H1 (cell line): ENCODE measurements at regions not wholly inside any gene's neighbourhood (a gene's known extent, or its start where the extent isn't known, plus 50 kb on each side); places are given as distances from the start of the nearest gene placed in this dataset.

Experiments
- BACH1 ChIP-seq: IDR thresholded peaks from 2 replicates; pipeline ENCODE4 v1.6.1; 2012; ENCODE audit warnings: low read length, improper control_type of control experiment
- EZH2 ChIP-seq: fragments of 200-600 bp; sonication (generic); IDR thresholded peaks from 2 replicates; pipeline ENCODE4 v1.7.1; 2012; ENCODE audit warnings: low read depth, mild to moderate bottlenecking, moderate library complexity, low read length, inconsistent platforms; ENCODE audit not compliant: severe bottlenecking
- JUN ChIP-seq: IDR thresholded peaks from 2 replicates; pipeline ENCODE4 v1.6.1; 2011; ENCODE audit warnings: low read depth, mild to moderate bottlenecking, improper control_type of control experiment, low read length
- POLR2AphosphoS5 ChIP-seq: IDR thresholded peaks from 2 replicates; pipeline ENCODE4 v1.6.1; 2011; ENCODE audit warnings: low read depth, low read length
- RAD21 ChIP-seq, 2 experiments: IDR thresholded peaks in 1 of 2; conservative IDR thresholded peaks in 1 of 2; 2 replicates each; pipeline ENCODE4 v1.6.1; 2011; ENCODE audit warnings: low read depth in 2 of 2, low read length in 2 of 2, improper control_type of control experiment in 1 of 2, inconsistent platforms in 1 of 2, mild to moderate bottlenecking in 1 of 2, moderate library complexity in 1 of 2
- TAF7 ChIP-seq: optimal IDR thresholded peaks from 2 replicates; pipeline ENCODE3; 2011; ENCODE audit warnings: low read depth, mild to moderate bottlenecking, inconsistent platforms, low read length, moderate library complexity, borderline replicate concordance
- TF ChIP-seq, protein P1 (sequence below): fragments of 300-600 bp; sonication (generic); IDR thresholded peaks from 2 replicates; pipeline ENCODE4 v1.7.1; 2012; ENCODE audit warnings: low read length, moderate library complexity, mild to moderate bottlenecking, inconsistent platforms; ENCODE audit not compliant: insufficient replicate concordance

DNA sequence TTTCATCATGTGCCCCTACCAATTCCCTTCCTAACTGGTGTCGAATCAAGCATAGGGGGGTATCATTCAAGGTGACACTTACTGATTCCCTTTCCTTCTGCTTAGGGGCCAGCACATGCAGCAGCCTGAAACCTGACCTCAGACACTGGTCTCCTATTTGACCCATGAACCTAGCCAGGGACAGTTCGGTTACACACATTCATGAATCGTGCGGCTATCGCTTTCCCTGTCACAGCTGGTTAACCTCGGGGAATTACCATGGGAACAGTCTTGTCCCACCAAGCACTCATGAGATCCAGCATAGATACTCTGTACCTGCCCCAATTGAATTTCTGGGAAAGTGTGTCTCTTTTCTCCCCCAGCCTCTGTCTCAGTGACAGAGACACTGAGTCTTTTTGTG is 140.4 kb downstream of the ZNF674 start (continued):
- TF ChIP-seq, protein P1, sequence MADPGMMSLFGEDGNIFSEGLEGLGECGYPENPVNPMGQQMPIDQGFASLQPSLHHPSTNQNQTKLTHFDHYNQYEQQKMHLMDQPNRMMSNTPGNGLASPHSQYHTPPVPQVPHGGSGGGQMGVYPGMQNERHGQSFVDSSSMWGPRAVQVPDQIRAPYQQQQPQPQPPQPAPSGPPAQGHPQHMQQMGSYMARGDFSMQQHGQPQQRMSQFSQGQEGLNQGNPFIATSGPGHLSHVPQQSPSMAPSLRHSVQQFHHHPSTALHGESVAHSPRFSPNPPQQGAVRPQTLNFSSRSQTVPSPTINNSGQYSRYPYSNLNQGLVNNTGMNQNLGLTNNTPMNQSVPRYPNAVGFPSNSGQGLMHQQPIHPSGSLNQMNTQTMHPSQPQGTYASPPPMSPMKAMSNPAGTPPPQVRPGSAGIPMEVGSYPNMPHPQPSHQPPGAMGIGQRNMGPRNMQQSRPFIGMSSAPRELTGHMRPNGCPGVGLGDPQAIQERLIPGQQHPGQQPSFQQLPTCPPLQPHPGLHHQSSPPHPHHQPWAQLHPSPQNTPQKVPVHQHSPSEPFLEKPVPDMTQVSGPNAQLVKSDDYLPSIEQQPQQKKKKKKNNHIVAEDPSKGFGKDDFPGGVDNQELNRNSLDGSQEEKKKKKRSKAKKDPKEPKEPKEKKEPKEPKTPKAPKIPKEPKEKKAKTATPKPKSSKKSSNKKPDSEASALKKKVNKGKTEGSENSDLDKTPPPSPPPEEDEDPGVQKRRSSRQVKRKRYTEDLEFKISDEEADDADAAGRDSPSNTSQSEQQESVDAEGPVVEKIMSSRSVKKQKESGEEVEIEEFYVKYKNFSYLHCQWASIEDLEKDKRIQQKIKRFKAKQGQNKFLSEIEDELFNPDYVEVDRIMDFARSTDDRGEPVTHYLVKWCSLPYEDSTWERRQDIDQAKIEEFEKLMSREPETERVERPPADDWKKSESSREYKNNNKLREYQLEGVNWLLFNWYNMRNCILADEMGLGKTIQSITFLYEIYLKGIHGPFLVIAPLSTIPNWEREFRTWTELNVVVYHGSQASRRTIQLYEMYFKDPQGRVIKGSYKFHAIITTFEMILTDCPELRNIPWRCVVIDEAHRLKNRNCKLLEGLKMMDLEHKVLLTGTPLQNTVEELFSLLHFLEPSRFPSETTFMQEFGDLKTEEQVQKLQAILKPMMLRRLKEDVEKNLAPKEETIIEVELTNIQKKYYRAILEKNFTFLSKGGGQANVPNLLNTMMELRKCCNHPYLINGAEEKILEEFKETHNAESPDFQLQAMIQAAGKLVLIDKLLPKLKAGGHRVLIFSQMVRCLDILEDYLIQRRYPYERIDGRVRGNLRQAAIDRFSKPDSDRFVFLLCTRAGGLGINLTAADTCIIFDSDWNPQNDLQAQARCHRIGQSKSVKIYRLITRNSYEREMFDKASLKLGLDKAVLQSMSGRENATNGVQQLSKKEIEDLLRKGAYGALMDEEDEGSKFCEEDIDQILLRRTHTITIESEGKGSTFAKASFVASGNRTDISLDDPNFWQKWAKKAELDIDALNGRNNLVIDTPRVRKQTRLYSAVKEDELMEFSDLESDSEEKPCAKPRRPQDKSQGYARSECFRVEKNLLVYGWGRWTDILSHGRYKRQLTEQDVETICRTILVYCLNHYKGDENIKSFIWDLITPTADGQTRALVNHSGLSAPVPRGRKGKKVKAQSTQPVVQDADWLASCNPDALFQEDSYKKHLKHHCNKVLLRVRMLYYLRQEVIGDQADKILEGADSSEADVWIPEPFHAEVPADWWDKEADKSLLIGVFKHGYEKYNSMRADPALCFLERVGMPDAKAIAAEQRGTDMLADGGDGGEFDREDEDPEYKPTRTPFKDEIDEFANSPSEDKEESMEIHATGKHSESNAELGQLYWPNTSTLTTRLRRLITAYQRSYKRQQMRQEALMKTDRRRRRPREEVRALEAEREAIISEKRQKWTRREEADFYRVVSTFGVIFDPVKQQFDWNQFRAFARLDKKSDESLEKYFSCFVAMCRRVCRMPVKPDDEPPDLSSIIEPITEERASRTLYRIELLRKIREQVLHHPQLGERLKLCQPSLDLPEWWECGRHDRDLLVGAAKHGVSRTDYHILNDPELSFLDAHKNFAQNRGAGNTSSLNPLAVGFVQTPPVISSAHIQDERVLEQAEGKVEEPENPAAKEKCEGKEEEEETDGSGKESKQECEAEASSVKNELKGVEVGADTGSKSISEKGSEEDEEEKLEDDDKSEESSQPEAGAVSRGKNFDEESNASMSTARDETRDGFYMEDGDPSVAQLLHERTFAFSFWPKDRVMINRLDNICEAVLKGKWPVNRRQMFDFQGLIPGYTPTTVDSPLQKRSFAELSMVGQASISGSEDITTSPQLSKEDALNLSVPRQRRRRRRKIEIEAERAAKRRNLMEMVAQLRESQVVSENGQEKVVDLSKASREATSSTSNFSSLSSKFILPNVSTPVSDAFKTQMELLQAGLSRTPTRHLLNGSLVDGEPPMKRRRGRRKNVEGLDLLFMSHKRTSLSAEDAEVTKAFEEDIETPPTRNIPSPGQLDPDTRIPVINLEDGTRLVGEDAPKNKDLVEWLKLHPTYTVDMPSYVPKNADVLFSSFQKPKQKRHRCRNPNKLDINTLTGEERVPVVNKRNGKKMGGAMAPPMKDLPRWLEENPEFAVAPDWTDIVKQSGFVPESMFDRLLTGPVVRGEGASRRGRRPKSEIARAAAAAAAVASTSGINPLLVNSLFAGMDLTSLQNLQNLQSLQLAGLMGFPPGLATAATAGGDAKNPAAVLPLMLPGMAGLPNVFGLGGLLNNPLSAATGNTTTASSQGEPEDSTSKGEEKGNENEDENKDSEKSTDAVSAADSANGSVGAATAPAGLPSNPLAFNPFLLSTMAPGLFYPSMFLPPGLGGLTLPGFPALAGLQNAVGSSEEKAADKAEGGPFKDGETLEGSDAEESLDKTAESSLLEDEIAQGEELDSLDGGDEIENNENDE = no peak
- TF ChIP-seq RAD21 (IDR thresholded peaks at IDR 0.05 in 1 of 2, conservative IDR thresholded peaks at IDR 0.05 in 1 of 2; ENCODE audit: low read depth in 2 of 2, low read length in 2 of 2) (no peak), POLR2AphosphoS5 (no peak), TAF7 (no peak), BACH1 (no peak), JUN (no peak), EZH2 (no peak)
- TF ChIP-seq, all 59 proteins: peak for 0
